HG03354 (cell line): ENCODE measurements at regions not wholly inside any gene's neighbourhood (a gene's known extent, or its start where the extent isn't known, plus 50 kb on each side); places are given as distances from the start of the nearest gene placed in this dataset.
A peak's percentile ranks its signal among the peaks of the same experiment; 100 is the strongest.
"Not testable (repeated sequence)": the region's sequence is repeated elsewhere in the genome, so short reads cannot be mapped to it uniquely, and the experiment has no call there.

Experiments
- ATAC-seq: cut with Tn5 transposase; IDR thresholded peaks from one replicate; pipeline ENCODE4 v1.9.1; 2021; ENCODE audit warnings: mild to moderate bottlenecking; ENCODE audit not compliant: unreplicated experiment, poor library complexity, severe bottlenecking

DNA sequence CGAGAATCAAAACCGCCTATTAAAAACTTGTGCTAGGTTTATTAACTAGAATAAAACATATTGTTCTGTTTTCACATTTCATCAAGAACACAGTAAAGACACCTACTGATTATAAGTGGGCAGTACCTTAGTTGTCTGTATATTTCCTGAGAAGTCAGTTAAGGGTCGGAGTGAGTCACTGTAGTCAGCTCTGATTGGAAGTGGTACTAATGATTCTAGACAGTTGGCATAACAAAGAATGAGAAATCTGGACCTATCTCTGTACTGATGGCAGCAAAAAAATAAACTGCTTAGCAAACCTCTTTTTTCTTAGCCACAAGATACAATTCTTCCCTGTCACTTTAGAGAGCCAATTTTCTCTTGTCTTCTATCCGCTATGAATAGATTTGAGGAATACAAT is 387.3 kb upstream of the ADGRB3 start:
- ATAC-seq, result no peak

DNA sequence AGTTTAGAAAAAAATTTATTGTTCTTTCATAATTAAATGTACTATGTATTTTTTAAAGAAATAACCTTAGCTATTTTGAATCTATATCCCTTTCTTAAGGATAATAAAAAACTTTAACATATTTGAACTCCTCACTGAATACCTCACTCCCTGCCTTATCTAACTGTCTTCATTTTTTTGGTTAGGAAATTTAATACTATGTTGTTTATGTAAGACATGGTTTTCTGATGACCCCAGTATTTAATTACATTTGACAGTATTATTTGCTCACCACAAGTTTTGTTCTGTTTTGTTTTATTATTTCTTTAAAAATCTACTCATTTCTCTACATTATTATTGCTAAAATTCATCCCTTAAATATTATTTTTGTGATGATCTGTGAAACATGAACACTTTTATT is 394.4 kb upstream of the ADGRB3 start:
- no peak for ATAC-seq

DNA sequence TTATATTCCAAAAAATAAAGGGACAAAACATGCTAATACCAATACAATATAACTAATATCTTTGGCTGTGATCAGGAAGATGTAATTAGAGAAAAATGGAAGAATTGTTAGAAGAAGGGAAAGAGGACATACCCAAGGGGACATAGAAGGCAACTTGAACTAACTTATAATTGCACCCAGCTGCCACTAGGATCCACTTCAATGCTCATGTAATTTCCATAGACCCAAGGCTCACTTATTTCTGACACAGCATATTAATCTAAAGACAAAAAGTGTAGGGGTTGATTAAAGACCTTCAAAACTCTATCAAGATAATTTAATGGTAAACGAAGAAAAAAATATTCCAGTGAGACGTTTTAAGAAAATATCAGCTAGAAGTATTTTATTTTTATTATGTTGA is 396.0 kb upstream of the ADGRB3 start:
- no peak for ATAC-seq

DNA sequence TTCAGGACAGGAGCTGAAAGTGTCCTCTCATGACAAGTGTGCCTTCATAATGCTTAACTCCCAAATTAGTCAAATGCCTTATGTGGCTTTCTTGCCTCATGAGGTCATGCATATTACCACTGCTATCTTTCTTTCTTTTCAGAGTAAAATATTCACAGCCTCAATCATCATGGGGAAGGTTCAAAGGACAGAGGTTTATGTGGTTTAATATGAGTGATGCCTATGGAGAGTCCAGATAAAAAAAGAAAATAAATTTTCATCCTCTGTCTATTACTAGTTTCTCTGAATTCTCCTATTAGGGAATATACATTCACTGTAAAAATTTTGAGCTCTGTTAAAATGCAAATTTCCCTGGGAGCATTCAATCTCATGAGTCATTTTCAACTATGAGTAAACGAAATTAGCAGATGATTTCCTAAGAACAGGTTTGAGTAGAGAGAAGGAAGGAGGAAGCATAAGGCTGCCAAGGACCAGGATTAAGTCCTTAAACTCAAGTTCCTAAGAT is 396.9 kb upstream of the ADGRB3 start:
- peak; percentile 75 for ATAC-seq

DNA sequence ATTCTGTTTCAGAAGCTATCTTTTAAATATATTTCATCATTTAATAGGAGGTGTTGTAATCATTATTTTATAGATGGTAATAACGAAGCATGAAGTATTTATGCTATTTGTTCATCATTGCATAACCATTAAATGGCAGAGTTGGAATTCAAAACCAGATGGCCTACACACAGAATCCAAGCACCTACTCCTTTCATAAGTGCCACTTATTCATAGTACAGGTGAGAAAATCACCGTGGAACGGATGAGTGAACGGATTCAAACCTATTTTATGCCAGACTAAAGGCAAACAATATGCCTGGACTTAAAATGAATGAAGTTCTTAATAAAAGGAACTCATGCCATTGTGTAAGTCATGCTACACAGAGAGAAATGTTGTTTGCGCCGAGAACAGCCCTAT is 397.9 kb upstream of the ADGRB3 start:
- ATAC-seq, result no peak

DNA sequence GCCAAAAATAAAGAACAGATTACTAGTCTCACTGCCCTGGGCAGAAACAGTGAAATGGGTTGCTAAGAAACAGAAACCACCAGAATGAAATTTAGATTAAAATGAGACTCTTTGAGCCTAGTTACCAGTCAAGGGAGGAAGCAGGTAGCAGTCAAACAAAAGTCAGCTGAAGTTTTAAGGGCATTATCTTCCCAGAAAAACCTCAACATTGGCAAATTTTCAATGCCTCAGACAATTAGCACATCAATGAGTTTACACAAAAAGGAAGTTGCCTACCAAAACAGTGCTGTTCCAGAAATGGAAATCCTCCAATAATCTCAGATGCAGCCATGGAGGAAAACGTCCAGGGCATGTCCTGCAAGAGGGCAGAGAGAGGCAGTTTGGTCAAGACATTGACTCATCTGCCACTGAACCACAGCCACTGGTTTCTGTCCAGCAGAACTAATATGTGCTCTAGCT is 399.7 kb upstream of the ADGRB3 start:
- peak; percentile 57 for ATAC-seq

DNA sequence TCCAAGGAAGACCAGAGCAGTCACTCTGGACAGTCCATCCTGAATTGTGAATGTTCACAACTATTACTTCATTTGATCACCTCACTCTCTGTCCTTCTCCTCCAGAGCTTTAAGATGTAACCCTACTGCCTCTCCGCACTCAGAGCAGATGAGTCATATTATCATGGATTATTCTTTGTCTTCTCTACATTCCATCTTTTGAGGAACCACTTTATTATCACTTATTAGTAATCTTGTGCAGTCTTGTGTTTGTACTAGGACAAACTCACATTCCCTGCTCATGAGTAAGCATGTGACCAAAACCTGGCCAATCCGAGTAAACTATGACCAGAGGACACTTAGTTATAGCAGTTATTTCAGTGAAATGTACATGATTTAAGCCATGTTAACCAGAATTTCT is 401.5 kb upstream of the ADGRB3 start:
- no peak for ATAC-seq

DNA sequence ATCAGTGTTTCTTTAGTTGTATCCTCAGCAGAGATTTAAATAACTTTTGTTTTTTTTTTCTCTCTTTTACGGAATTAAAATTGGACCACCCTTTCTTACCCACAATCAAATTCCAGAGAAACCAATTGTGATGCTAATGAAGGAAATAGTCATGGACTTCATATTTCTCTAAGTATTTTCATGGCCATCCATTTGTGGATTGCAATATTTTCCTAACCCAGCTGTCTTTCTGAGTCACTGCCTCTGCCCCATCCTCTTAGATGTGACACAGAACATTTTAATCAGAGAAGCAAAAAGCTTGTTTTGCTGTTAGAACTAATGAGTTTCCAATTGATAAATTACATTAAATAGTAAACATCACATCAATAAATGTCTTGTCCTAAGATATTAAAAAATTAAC is 405.5 kb upstream of the ADGRB3 start:
- ATAC-seq, result no peak

DNA sequence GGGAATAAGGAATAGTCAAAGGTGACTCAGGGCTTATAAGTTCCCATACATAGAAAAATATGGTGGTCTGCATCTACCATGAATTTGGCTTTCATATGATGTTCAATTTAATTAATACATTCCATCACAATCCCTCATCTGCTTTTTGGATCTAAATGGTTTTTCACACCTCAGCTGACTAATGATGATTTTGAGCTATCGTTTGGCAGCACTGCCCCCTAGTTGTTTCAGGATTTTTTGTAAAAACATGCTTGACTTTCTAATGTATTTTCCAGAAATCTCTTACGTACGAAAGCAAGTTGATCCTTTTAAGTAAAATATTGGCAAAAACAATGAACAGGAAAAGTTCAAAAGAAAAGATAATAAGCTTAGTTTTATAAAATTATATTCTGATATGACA is 408.6 kb upstream of the ADGRB3 start:
- no peak for ATAC-seq

DNA sequence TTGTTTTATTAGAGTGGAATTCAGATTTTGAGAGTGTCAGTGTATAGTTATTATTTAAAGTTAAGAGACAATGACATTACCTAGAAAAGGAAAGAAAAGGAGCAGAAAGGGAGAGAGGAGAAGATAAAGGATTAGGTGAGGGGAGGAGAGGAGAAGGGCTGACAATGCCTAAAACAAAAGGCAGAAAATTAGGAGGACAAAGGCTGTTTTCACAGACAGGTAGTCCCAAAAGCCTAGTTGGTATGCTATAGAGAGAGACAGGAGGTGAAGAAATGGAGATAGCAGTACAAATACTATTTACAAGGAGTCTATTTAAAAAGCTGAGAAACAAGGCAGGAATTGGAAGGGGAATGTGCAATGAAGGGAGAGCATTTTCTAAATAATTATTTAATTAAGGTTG is 409.4 kb upstream of the ADGRB3 start:
- ATAC-seq, result no peak

DNA sequence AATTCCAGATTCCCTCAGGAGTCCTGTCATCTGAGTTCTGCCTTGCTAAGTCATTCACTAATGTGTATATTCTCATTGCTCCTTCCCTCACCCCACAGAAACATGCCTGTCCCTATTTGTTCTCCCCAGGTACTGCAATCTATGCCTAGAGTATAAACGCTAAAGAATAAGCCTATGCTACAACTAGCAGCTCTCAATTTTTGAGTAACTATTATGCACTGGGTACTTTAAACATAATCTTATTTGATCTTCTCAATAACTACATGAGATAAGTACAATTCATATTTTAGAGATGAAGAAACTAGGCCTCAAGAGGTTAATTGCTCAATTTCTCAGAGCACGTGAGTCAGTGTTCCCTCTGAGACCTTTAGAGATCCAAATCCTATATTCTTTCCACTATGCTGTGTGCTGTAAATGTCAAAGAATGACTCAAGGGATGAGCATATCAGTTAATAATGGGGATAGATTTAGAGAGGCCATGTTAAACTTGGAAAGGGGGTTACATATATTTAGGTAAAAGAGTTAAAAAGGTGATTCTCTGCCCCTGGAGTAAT is 423.8 kb upstream of the ADGRB3 start:
- ATAC-seq, result no peak

DNA sequence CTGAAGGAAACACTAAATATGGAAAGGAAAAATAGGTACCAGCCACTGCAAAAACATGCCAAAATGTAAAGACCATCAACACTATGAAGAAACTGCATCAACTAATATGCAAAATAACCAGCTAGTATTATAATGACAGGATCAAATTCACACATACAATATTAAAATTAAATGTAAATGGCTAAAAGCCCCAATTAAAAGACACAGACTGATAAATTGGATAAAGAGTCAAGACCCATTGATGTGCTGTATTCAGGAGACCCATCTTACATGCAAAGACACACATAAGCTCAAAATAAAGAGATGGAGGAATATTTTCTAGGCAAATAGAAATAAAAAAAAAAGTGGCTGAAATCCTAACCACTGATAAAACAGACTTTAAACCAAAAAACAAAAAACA is 427.5 kb upstream of the ADGRB3 start:
- ATAC-seq, result not testable (repeated sequence)

DNA sequence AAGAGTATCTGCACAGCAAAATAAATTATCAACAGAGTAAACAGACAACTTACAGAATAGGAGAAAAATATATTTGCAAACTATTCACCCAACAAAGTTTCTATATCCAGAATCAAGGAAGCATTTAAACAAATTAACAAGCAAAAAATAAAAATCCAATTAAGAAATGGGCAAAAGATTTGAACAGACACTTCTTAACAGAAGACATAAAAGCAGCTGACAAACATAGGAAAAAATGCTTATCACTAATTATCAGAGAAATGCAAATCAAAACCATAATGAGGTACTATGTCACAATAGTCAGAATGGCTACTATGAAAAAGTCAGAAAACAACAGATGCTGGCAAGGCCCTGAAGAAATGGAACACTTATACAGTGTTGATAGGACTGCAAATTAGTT is 434.2 kb upstream of the ADGRB3 start:
- no peak for ATAC-seq

DNA sequence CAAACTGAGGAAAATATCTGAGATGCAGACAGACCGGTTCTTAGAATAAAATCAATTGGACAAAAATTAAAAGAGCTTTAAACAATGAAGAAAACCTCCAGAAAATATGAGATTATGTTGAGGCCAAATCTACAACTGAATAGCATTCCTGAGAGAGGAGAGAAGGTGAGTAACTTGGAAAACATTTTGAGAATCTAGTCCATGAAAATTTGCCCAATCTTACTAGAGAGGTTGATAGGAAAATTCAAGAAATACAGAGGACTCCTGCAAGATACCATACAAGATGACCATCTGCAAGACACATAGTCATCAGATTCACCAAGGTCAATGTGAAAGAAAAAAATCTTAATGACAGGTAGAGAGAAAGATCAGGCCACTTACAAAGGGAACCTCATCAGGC is 437.7 kb upstream of the ADGRB3 start:
- no peak for ATAC-seq

DNA sequence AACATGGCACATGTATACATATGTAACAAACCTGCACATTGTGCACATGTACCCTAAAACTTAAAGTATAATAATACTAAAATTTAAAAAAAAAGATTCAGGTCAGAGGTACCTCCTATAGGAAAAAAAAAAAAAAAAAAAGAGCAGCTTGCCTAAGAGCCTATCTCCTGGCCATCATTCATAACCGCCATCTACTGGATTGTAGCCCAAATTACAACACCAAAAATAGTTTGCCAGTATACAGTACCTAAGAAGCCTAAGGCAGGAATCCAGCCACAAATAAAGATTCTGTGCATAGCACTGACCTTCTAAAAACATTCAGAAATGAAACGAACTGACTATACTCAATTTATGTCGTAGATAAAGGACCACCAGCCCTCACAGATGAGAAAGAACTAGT is 438.4 kb upstream of the ADGRB3 start:
- ATAC-seq, result peak; percentile 63

DNA sequence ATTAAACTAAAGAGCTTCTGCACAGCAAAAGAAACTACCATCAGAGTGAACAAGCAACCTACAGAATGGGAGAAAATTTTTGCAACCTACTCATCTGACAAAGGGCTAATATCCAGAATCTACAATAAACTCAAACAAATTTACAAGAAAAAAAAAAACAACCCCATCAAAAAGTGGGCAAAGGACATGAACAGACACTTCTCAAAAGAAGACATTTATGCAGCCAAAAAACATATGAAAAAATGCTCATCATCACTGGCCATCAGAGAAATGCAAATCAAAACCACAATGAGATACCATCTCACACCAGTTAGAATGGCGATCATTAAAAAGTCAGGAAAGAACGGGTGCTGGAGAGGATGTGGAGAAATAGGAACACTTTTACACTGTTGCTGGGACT is 439.3 kb upstream of the ADGRB3 start:
- ATAC-seq, result not testable (repeated sequence)

DNA sequence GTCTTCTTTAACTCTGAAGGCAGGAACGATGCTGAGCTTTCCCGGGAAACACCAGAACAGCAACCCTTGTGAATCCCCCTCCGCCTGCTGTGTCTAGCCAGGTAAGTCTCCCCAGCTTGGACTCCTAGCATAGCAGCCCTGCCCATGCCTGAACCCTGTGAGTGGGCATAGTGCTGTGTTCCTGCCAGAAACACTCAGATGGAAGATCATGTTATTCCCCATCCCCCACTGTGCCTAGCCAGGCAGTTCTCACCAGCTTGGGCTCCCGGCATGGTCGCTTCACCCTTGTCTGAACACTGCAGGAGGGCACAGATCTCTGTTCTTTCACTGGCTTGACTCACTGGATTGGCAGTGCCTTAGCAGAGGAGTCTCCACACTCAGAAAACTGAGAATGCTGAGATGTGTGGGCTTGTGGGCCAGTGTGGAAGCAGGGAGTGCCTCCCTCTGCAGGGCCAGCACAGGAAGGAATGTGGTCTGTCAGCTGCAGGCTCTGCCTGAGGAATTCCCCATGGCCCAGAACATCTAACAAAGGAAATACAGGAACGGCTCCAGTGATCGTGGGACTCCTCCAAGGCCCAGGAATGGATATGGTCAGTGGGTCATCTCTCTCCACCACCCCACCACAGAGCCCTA is 440.1 kb upstream of the ADGRB3 start:
- ATAC-seq, result no peak

DNA sequence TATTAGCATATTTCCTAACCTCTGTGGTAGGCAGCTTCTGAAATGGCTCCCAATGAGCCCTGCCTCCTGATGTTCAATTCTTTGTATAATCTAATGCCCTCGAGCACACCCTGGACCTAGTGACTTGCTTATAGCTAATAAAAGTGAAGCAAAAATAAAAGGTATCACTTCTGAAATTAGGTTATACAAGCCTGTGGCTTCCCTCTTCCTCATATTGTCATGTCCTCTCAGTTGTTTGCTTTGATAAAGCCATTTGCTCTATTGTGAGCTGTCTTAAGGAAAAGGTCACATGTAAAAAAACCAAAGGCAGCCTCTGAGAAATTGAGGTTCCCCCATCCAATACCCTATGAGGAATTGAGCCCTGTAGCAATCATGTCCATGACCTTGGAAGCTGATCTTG is 442.1 kb upstream of the ADGRB3 start:
- ATAC-seq, result no peak

DNA sequence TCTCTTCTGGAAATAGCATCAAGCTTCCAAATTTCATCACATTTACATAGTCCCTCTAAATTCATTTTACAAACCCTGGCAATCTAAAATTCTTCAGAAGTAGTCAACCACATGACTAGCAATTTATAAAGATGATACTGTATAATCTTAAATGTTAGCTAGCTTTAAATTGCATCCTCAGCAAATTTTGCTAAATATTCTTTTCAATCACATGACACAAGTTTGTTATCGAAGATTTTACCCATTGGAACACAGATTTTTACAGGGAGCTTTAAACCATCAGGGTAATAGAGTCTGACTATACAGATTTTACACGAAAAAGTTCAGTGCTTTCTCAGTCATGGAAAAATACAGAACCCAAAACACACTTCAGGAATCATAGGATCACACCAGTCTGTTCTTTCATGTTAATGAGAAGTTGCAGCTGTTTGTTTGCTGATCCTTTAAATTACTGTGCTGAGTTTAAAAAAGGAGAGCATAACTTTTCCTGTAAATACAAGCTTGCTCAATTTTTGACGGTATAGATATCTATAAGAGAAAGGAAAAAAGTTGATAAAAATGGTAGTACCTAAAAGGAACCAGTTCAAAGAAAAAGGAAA is 445.8 kb upstream of the ADGRB3 start:
- ATAC-seq, result no peak

DNA sequence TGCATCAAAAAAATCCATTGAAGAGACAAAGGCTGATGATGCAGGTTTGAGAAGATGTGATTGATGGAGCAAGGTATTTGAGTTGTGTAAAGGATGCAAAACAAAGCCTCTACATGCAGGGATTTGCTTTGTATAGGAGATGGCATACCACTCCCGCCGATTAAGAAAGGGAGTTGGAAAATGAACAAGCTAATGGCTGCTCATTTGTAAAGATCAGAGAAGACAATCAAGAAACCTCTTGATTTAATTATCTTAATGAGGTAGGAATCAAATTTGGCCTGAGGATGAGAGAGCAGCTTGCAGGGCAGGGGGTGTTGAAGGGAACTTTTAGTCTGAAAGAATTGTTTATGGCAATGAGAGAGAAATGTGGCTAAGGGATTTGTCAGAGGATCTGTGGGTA is 448.2 kb upstream of the ADGRB3 start:
- ATAC-seq, result no peak

DNA sequence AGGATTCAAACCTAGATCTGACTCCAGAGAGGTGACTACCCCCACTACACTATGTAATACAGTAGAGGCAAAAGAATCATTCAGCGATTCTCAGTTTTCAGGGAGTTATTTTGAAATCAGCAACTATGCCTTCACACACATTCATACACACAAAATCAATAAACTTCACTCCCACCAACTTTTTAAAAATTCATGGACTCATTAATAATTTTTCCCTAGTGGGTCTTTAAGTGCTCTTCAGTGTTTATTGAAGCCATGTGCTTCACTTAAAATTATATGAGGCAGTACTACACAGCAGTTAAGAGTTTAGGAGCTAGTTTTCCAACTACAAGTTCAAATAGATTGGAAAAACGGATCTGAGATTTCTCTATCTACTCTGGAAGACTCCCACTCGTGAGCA is 452.7 kb upstream of the ADGRB3 start:
- ATAC-seq, result no peak
